ENCODE measurements at regions not wholly inside any gene's neighbourhood (a gene's known extent, or its start where the extent isn't known, plus 50 kb on each side); places are given as distances from the start of the nearest gene placed in this dataset.
"Not testable (repeated sequence)": the region's sequence is repeated elsewhere in the genome, so short reads cannot be mapped to it uniquely, and the experiment has no call there.

DNA sequence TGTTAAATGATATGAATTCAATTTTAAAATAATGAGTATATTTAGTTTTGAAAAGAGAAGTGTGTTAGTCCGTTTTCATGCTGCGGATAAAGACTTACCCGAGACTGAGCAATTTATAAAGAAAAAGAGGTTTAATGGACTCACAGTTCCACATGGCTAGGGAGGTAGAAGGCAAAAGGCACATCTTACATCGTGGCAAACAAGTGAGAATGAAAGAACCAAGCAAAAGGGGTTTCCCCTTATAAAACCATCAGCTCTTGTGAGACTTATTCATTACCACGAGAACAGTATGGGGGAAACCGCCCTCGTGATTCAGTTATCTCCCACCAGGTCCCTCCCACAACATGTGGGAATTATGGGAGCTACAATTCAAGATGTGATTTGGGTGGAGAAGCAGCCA lies 51.8 kb upstream of the OSMR start:
- DNase-seq (ENCODE audit: low spot score); H3K4ac ChIP-seq (ENCODE audit: low read length); H3K23ac ChIP-seq (ENCODE audit: low read depth, low read length, poor library complexity); H3K27ac ChIP-seq (replicated peaks; ENCODE audit: low read length); H3K27me3 ChIP-seq (ENCODE audit: control insufficient read depth in 3 of 3, insufficient read depth in 3 of 3, low read depth in 1 of 3, low read length in 3 of 3); H3K14ac ChIP-seq (ENCODE audit: low read length); H2BK12ac ChIP-seq (ENCODE audit: low read length); H3K36me3 ChIP-seq (replicated peaks in 1 of 2; ENCODE audit: control insufficient read depth in 2 of 2, insufficient read depth in 2 of 2, low read length in 2 of 2); H3K79me1 ChIP-seq (ENCODE audit: low read depth, low read length); H3K4me3 ChIP-seq (ENCODE audit: low read length in 2 of 2); H2AK5ac ChIP-seq (ENCODE audit: low read depth, low read length); H3K4me1 ChIP-seq (ENCODE audit: control insufficient read depth in 2 of 2, insufficient read depth in 1 of 2, low read depth in 1 of 2, low read length in 2 of 2); H3K9ac ChIP-seq (ENCODE audit: low read depth, low read length, poor library complexity); H2BK5ac ChIP-seq (ENCODE audit: low read length); H3K9me3 ChIP-seq (replicated peaks in 1 of 2; ENCODE audit: control insufficient read depth in 2 of 2, insufficient read depth in 1 of 2, low read depth in 1 of 2, low read length in 2 of 2); H3K18ac ChIP-seq (ENCODE audit: low read length); H4K8ac ChIP-seq (ENCODE audit: low read depth, low read length); H4K91ac ChIP-seq (ENCODE audit: low read depth, low read length, poor library complexity); H2BK15ac ChIP-seq (ENCODE audit: low read length); H2BK120ac ChIP-seq (ENCODE audit: low read depth, low read length); H3K4me2 ChIP-seq (ENCODE audit: insufficient read depth, low read length, poor library complexity, severe bottlenecking); H2AFZ ChIP-seq (ENCODE audit: low read length): not testable (repeated sequence)
- 100% methylated on average over 1 of the region's 7 CpGs; no CpG with 5 or more reads in 1 of the 2 donors for WGBS, 2 donors (ENCODE audit: extremely low coverage in 2 of 2, insufficient read length in 2 of 2, insufficient replicate concordance in 1 of 2)

DNA sequence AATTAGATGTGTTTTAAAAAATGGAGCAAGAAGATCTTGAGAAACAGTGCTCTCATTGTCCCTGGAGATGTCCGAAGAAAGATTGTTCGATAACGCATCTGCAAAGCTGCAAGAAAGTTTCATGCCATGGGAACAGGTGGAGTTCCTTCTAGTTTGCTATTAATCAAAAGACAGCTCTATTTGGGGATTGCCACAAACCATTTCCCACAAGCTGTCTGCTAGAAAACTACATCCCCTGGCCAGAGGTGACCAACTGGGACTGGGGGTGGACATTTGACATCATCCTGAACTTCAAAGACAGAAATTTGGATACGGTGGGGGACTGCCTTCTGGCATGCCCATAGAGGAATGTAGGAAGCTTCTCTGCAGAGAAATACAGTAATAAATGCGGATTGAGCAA lies 50.8 kb upstream of the OSMR start:
- Histone ChIP-seq H4K91ac (ENCODE audit: low read depth, low read length, poor library complexity) (no peak overlapping the region), H3K4ac (ENCODE audit: low read length) (no peak overlapping the region)
- DNase-seq (ENCODE audit: low spot score) = no peak

DNA sequence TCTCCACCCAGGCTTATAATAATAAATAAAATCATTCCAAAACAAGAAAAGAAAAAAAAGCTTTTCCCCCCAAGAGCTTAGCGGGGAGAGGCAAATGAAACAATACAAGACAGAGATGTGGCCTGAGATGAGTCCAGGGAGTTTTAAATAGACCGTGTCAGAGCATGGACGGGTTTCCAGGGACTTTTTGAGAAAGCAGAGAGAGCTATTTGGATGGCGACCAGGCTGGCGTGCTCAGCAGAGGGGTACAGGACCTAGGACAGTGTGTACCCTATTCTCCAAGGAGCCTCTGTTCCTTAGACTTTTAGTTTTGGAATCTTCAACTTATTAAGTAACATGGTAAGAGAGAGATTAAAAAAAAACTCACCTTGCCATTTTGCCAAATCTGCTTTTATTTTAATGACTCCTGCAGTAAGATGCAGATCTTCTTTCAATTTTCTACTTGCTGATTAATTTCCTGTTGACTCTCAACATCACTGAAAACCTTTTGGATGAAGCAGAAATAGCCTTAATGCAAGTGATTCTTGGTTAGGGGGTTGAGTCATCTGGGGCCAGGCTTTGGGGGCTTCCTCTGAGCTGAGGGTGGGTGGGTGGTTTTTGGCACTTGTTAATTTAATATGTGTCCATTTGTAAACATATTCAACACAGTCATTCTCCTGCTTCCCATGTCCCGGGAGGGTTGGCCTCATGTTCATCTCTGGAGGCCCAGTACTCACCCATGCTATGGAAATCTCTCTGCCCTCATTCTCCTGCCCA lies 49.6 kb upstream of the OSMR start:
- Histone ChIP-seq H3K4me3 (ENCODE audit: low read length in 2 of 2) (no peak overlapping the region), H2BK120ac (ENCODE audit: low read depth, low read length) (no peak overlapping the region), H2BK5ac (ENCODE audit: low read length) (no peak overlapping the region), H3K4me1 (ENCODE audit: control insufficient read depth in 2 of 2, insufficient read depth in 1 of 2, low read depth in 1 of 2, low read length in 2 of 2) (peaks cover 3 to 5% of the 10 kb centered on the region in 2 donors), H3K27me3 (ENCODE audit: control insufficient read depth in 3 of 3, insufficient read depth in 3 of 3, low read depth in 1 of 3, low read length in 3 of 3) (no peaks in the 10 kb centered on the region), H3K9ac (ENCODE audit: low read depth, low read length, poor library complexity) (no peak overlapping the region), H2BK15ac (ENCODE audit: low read length) (no peak overlapping the region), H2BK12ac (ENCODE audit: low read length) (no peak overlapping the region), H3K4ac (ENCODE audit: low read length) (no peak overlapping the region), H3K4me2 (ENCODE audit: insufficient read depth, low read length, poor library complexity, severe bottlenecking) (no peak overlapping the region), H3K23ac (ENCODE audit: low read depth, low read length, poor library complexity) (no peak overlapping the region), H3K14ac (ENCODE audit: low read length) (no peak overlapping the region), H3K36me3 (replicated peaks in 1 of 2; ENCODE audit: control insufficient read depth in 2 of 2, insufficient read depth in 2 of 2, low read length in 2 of 2) (no peaks in the 10 kb centered on the region), H4K8ac (ENCODE audit: low read depth, low read length) (no peak overlapping the region), H3K9me3 (replicated peaks in 1 of 2; ENCODE audit: control insufficient read depth in 2 of 2, insufficient read depth in 1 of 2, low read depth in 1 of 2, low read length in 2 of 2) (no peaks in the 10 kb centered on the region), H3K27ac (replicated peaks; ENCODE audit: low read length) (no peak overlapping the region), H3K79me1 (ENCODE audit: low read depth, low read length) (no peaks in the 10 kb centered on the region), H2AFZ (ENCODE audit: low read length) (no peak overlapping the region), H2AK5ac (ENCODE audit: low read depth, low read length) (no peak overlapping the region), H3K18ac (ENCODE audit: low read length) (no peak overlapping the region), H4K91ac (ENCODE audit: low read depth, low read length, poor library complexity) (no peak overlapping the region)
- WGBS, 2 donors (ENCODE audit: extremely low coverage in 2 of 2, insufficient read length in 2 of 2, insufficient replicate concordance in 1 of 2) = no CpG with 5 or more reads among the region's 6 CpGs
- DNase-seq (ENCODE audit: low spot score) = no peak

More for the DNA sequence above, 50.8 kb upstream of the OSMR start:
- WGBS, 2 donors (ENCODE audit: extremely low coverage in 2 of 2, insufficient read length in 2 of 2, insufficient replicate concordance in 1 of 2) = no CpG with 5 or more reads among the region's 5 CpGs
- Histone ChIP-seq H3K9me3 (replicated peaks in 1 of 2; ENCODE audit: control insufficient read depth in 2 of 2, insufficient read depth in 1 of 2, low read depth in 1 of 2, low read length in 2 of 2) (no peaks in the 10 kb centered on the region), H2BK12ac (ENCODE audit: low read length) (no peak overlapping the region), H3K4me1 (ENCODE audit: control insufficient read depth in 2 of 2, insufficient read depth in 1 of 2, low read depth in 1 of 2, low read length in 2 of 2) (peaks cover under 1% of the 10 kb centered on the region in 2 donors), H3K79me1 (ENCODE audit: low read depth, low read length) (no peaks in the 10 kb centered on the region), H2AFZ (ENCODE audit: low read length) (no peak overlapping the region), H3K27ac (replicated peaks; ENCODE audit: low read length) (no peak overlapping the region), H3K14ac (ENCODE audit: low read length) (no peak overlapping the region), H2BK120ac (ENCODE audit: low read depth, low read length) (no peak overlapping the region), H2BK5ac (ENCODE audit: low read length) (no peak overlapping the region), H3K9ac (ENCODE audit: low read depth, low read length, poor library complexity) (no peak overlapping the region), H2AK5ac (ENCODE audit: low read depth, low read length) (no peak overlapping the region), H3K36me3 (replicated peaks in 1 of 2; ENCODE audit: control insufficient read depth in 2 of 2, insufficient read depth in 2 of 2, low read length in 2 of 2) (no peaks in the 10 kb centered on the region), H4K8ac (ENCODE audit: low read depth, low read length) (no peak overlapping the region), H3K18ac (ENCODE audit: low read length) (no peak overlapping the region), H2BK15ac (ENCODE audit: low read length) (no peak overlapping the region), H3K4me2 (ENCODE audit: insufficient read depth, low read length, poor library complexity, severe bottlenecking) (no peak overlapping the region), H3K27me3 (ENCODE audit: control insufficient read depth in 3 of 3, insufficient read depth in 3 of 3, low read depth in 1 of 3, low read length in 3 of 3) (no peaks in the 10 kb centered on the region), H3K23ac (ENCODE audit: low read depth, low read length, poor library complexity) (no peak overlapping the region), H3K4me3 (ENCODE audit: low read length in 2 of 2) (no peak overlapping the region)

Data from neuronal stem cell (in vitro differentiated cells).